HUES6 (cell line): ENCODE measurements at regions not wholly inside any gene's neighbourhood (a gene's known extent, or its start where the extent isn't known, plus 50 kb on each side); places are given as distances from the start of the nearest gene placed in this dataset.
"Not testable (repeated sequence)": the region's sequence is repeated elsewhere in the genome, so short reads cannot be mapped to it uniquely, and the experiment has no call there.

ENCODE experiments used
- H3K27ac ChIP-seq: 2 replicates; pipeline ENCODE4 v1.7.0; 2013; ENCODE audit warnings: low read depth, mild to moderate bottlenecking, low read length, inconsistent platforms
- H3K27me3 ChIP-seq: 2 replicates; pipeline ENCODE4 v1.6.1; 2013; ENCODE audit warnings: low read length; ENCODE audit not compliant: control insufficient read depth, insufficient read depth
- H3K36me3 ChIP-seq: 2 replicates; pipeline ENCODE4 v1.6.1; 2013; ENCODE audit warnings: low read length; ENCODE audit not compliant: control insufficient read depth, insufficient read depth
- H3K4me1 ChIP-seq: 2 replicates; pipeline ENCODE4 v1.6.1; 2013; ENCODE audit warnings: low read length; ENCODE audit not compliant: control insufficient read depth, insufficient read depth
- H3K4me3 ChIP-seq: 2 replicates; pipeline ENCODE4 v1.5.1; 2013; ENCODE audit warnings: low read depth, low read length
- H3K9ac ChIP-seq: one replicate; pipeline ENCODE4 v1.6.1; 2013; ENCODE audit warnings: mild to moderate bottlenecking, low read length
- H3K9me3 ChIP-seq: 2 replicates; pipeline ENCODE4 v1.6.1; 2013; ENCODE audit warnings: low read depth, low read length; ENCODE audit not compliant: control insufficient read depth, insufficient read depth

- Histone ChIP-seq H3K36me3 (no peaks in the 10 kb centered on the region), H3K27ac (no peak overlapping the region), H3K9ac (no peak overlapping the region), H3K27me3 (no peaks in the 10 kb centered on the region), H3K4me1 (no peaks in the 10 kb centered on the region), H3K4me3 (no peak overlapping the region), H3K9me3 (no peaks in the 10 kb centered on the region)
Measured at GRCh38 chr2:198880421-198880820, 577.3 kb downstream of the SATB2 start.

- Histone ChIP-seq H3K27ac (no peak overlapping the region), H3K36me3 (no peaks in the 10 kb centered on the region), H3K27me3 (no peaks in the 10 kb centered on the region), H3K9me3 (no peaks in the 10 kb centered on the region), H3K4me3 (no peak overlapping the region), H3K9ac (no peak overlapping the region), H3K4me1 (no peaks in the 10 kb centered on the region)
Measured at GRCh38 chr2:198874472-198874858, 583.3 kb downstream of the SATB2 start.

GRCh38 chr2:198873503-198874471, 584.0 kb downstream of the SATB2 start:
- H3K27ac ChIP-seq = no peak overlapping the region

GRCh38 chr2:198863655-198864054, 594.1 kb downstream of the SATB2 start:
- Histone ChIP-seq H3K27ac (no peak overlapping the region), H3K4me1 (peaks cover 14% of the 10 kb centered on the region; the same call in 1 of the 2 replicates), H3K27me3 (no peaks in the 10 kb centered on the region), H3K9me3 (peaks cover 11% of the 10 kb centered on the region; the same call in 1 of the 2 replicates), H3K9ac (no peak overlapping the region), H3K36me3 (no peaks in the 10 kb centered on the region), H3K4me3 (no peak overlapping the region)

More at GRCh38 chr2:198873503-198874471, 584.0 kb downstream of the SATB2 start:
- Histone ChIP-seq H3K4me1 (no peaks in the 10 kb centered on the region), H3K4me3 (no peak overlapping the region), H3K9ac (no peak overlapping the region), H3K36me3 (no peaks in the 10 kb centered on the region), H3K9me3 (no peaks in the 10 kb centered on the region), H3K27me3 (no peaks in the 10 kb centered on the region)

- H3K4me1 ChIP-seq = peaks cover 14% of the 10 kb centered on the region; the same call in 1 of the 2 replicates
- H3K27me3 ChIP-seq = no peaks in the 10 kb centered on the region
- no peaks in the 10 kb centered on the region for H3K36me3 ChIP-seq
- no peak overlapping the region for H3K4me3 ChIP-seq
- no peak overlapping the region for H3K9ac ChIP-seq
- H3K9me3 ChIP-seq = peaks cover 16% of the 10 kb centered on the region; the same call in 1 of the 2 replicates
- H3K27ac ChIP-seq = no peak overlapping the region
Measured at GRCh38 chr2:198861080-198861479, 596.7 kb downstream of the SATB2 start.

GRCh38 chr2:198857246-198857645, 600.5 kb downstream of the SATB2 start:
- H3K27me3 ChIP-seq = no peaks in the 10 kb centered on the region
- H3K4me1 ChIP-seq = peaks cover 14% of the 10 kb centered on the region; the same call in 1 of the 2 replicates
- H3K4me3 ChIP-seq = no peak overlapping the region
- H3K9ac ChIP-seq = no peak overlapping the region
- no peaks in the 10 kb centered on the region for H3K36me3 ChIP-seq
- H3K27ac ChIP-seq = no peak overlapping the region
- peaks cover 16% of the 10 kb centered on the region; the same call in 1 of the 2 replicates for H3K9me3 ChIP-seq

- not testable (repeated sequence) for H3K9ac ChIP-seq
- peaks cover 16% of the 10 kb centered on the region; the same call in 1 of the 2 replicates for H3K9me3 ChIP-seq
Measured at GRCh38 chr2:198855746-198856145, 602.0 kb downstream of the SATB2 start.

GRCh38 chr2:198852248-198852647, 605.5 kb downstream of the SATB2 start:
- Histone ChIP-seq H3K9me3 (no peaks in the 10 kb centered on the region), H3K27ac (no peak overlapping the region), H3K9ac (no peak overlapping the region), H3K4me3 (no peak overlapping the region), H3K36me3 (no peaks in the 10 kb centered on the region), H3K27me3 (no peaks in the 10 kb centered on the region), H3K4me1 (no peaks in the 10 kb centered on the region)

More at GRCh38 chr2:198855746-198856145, 602.0 kb downstream of the SATB2 start:
- not testable (repeated sequence) for H3K4me1 ChIP-seq, H3K27me3 ChIP-seq, H3K27ac ChIP-seq, H3K4me3 ChIP-seq, H3K36me3 ChIP-seq

- no peaks in the 10 kb centered on the region for H3K27me3 ChIP-seq
- H3K9me3 ChIP-seq = no peaks in the 10 kb centered on the region
- no peak overlapping the region for H3K4me3 ChIP-seq
- no peak overlapping the region for H3K9ac ChIP-seq
- H3K27ac ChIP-seq = no peak overlapping the region
- no peaks in the 10 kb centered on the region for H3K4me1 ChIP-seq
- no peaks in the 10 kb centered on the region for H3K36me3 ChIP-seq
Measured at GRCh38 chr2:198825534-198825933, 632.2 kb downstream of the SATB2 start.

GRCh38 chr2:198817536-198817935, 640.2 kb downstream of the SATB2 start:
- H3K36me3 ChIP-seq = no peaks in the 10 kb centered on the region
- H3K9me3 ChIP-seq = no peaks in the 10 kb centered on the region
- H3K4me1 ChIP-seq = no peaks in the 10 kb centered on the region
- H3K27ac ChIP-seq = no peak overlapping the region
- no peak overlapping the region for H3K9ac ChIP-seq
- H3K4me3 ChIP-seq = no peak overlapping the region
- no peaks in the 10 kb centered on the region for H3K27me3 ChIP-seq

- Histone ChIP-seq H3K9ac (no peak overlapping the region), H3K9me3 (no peaks in the 10 kb centered on the region), H3K27ac (no peak overlapping the region)
Measured at GRCh38 chr2:198815626-198816025, 642.1 kb downstream of the SATB2 start.

More at GRCh38 chr2:198815626-198816025, 642.1 kb downstream of the SATB2 start:
- H3K27me3 ChIP-seq = no peaks in the 10 kb centered on the region
- H3K4me1 ChIP-seq = no peaks in the 10 kb centered on the region
- no peaks in the 10 kb centered on the region for H3K36me3 ChIP-seq
- H3K4me3 ChIP-seq = no peak overlapping the region
